ENCODE measurements at regions not wholly inside any gene's neighbourhood (a gene's known extent, or its start where the extent isn't known, plus 50 kb on each side); places are given as distances from the start of the nearest gene placed in this dataset.

GRCh38 chr5:24767086-24767485 lies 122.3 kb upstream of the CDH10 start:
- ChIA-PET CTCF (no interaction called here), POLR2A (no interaction called here)
- no peak for DNase-seq (ENCODE audit: low spot score)
- ATAC-seq: no peak
- peaks cover 10% of the 10 kb centered on the region for H3K4me1 Mint-ChIP-seq
- no peaks in the 10 kb centered on the region; the same call in 1 of the 2 replicates for H3K27me3 Mint-ChIP-seq (ENCODE audit: low read depth)
- H3K27ac Mint-ChIP-seq: no peak overlapping the region
- peaks cover 7% of the 10 kb centered on the region for H3K36me3 Mint-ChIP-seq
- H3K4me3 Mint-ChIP-seq: no peak overlapping the region
- TF ChIP-seq MAX (CRISPR knock-in tag; IDR thresholded peaks at IDR 0.05) (no peak), GRHL2 (CRISPR knock-in tag; IDR thresholded peaks at IDR 0.05; ENCODE audit: insufficient replicate concordance, severe bottlenecking) (no peak), SMAD4 (CRISPR knock-in tag; IDR thresholded peaks at IDR 0.05) (no peak), STAT6 (CRISPR knock-in tag; conservative IDR thresholded peaks at IDR 0.05; ENCODE audit: low read depth) (no peak), E2F5 (CRISPR knock-in tag; IDR thresholded peaks at IDR 0.05) (no peak), MYBL2 (CRISPR knock-in tag; IDR thresholded peaks at IDR 0.05) (no peak), GTF2I (CRISPR knock-in tag; conservative IDR thresholded peaks at IDR 0.05) (no peak), JAZF1 (CRISPR knock-in tag; IDR thresholded peaks at IDR 0.05) (no peak), ATF3 (CRISPR knock-in tag; conservative IDR thresholded peaks at IDR 0.05) (no peak), NFE2L1 (CRISPR knock-in tag; IDR thresholded peaks at IDR 0.05) (no peak), CDX4 (CRISPR knock-in tag; IDR thresholded peaks at IDR 0.05; ENCODE audit: borderline replicate concordance) (no peak), RORB (CRISPR knock-in tag; IDR thresholded peaks at IDR 0.05) (no peak), USF2 (CRISPR knock-in tag; IDR thresholded peaks at IDR 0.05) (no peak), SOX15 (CRISPR knock-in tag; IDR thresholded peaks at IDR 0.05) (no peak), ZBTB21 (CRISPR knock-in tag; IDR thresholded peaks at IDR 0.05; ENCODE audit: borderline replicate concordance) (no peak), OVOL2 (CRISPR knock-in tag; IDR thresholded peaks at IDR 0.05; ENCODE audit: borderline replicate concordance) (no peak), GABPB1 (CRISPR knock-in tag; IDR thresholded peaks at IDR 0.05) (no peak), ZMAT4 (CRISPR knock-in tag; IDR thresholded peaks at IDR 0.05) (no peak), ESRRA (CRISPR knock-in tag; IDR thresholded peaks at IDR 0.05; ENCODE audit: borderline replicate concordance) (no peak)
- peaks cover 12% of the 10 kb centered on the region for H3K9me3 Mint-ChIP-seq

GRCh38 chr5:24765219-24765618 lies 120.4 kb upstream of the CDH10 start:
- H3K27me3 Mint-ChIP-seq (ENCODE audit: low read depth): no peaks in the 10 kb centered on the region; the same call in 1 of the 2 replicates
- peaks cover 27% of the 10 kb centered on the region for H3K9me3 Mint-ChIP-seq
- CTCF ChIA-PET: no interaction called here
- TF ChIP-seq ATF6 (CRISPR knock-in tag; IDR thresholded peaks at IDR 0.05): no peak
- TF ChIP-seq ZBTB21 (CRISPR knock-in tag; IDR thresholded peaks at IDR 0.05; ENCODE audit: borderline replicate concordance): no peak
- TF ChIP-seq STAT6 (CRISPR knock-in tag; conservative IDR thresholded peaks at IDR 0.05; ENCODE audit: low read depth): no peak
- no peak for TF ChIP-seq ERG (CRISPR knock-in tag; IDR thresholded peaks at IDR 0.05)
- TF ChIP-seq NFE2L1 (CRISPR knock-in tag; IDR thresholded peaks at IDR 0.05): no peak
- TF ChIP-seq HMGA2 (CRISPR knock-in tag; IDR thresholded peaks at IDR 0.05): no peak
- no peak for TF ChIP-seq EMX1 (CRISPR knock-in tag; IDR thresholded peaks at IDR 0.05)

More at GRCh38 chr5:24765219-24765618, 120.4 kb upstream of the CDH10 start:
- no peak for DNase-seq (ENCODE audit: low spot score)
- Mint-ChIP-seq H3K4me3 (no peak overlapping the region), H3K4me1 (peaks cover 10% of the 10 kb centered on the region), H3K36me3 (peaks cover 21% of the 10 kb centered on the region), H3K27ac (no peak overlapping the region)
- POLR2A ChIA-PET: no interaction called here
- no peak for ATAC-seq

Measured in WTC11 (cell line).